KBM-7 (cell line): ENCODE measurements at regions not wholly inside any gene's neighbourhood (a gene's known extent, or its start where the extent isn't known, plus 50 kb on each side); places are given as distances from the start of the nearest gene placed in this dataset.
"Not testable (repeated sequence)": the region's sequence is repeated elsewhere in the genome, so short reads cannot be mapped to it uniquely, and the experiment has no call there.

ENCODE experiments used
- DNase-seq: peaks from one replicate; pipeline ENCODE4 v3.0.0-alpha.2; 2015
- in situ Hi-C: fragments of 300-500 bp; cut with MboI; formaldehyde crosslinking; loops from 2 replicates; pipeline ENCODE4 v1.14.3; 2020; ENCODE audit warnings: low sequenced_read_pairs, low pct_unique_long_range_greater_than_20kb, mixed read lengths

DNA sequence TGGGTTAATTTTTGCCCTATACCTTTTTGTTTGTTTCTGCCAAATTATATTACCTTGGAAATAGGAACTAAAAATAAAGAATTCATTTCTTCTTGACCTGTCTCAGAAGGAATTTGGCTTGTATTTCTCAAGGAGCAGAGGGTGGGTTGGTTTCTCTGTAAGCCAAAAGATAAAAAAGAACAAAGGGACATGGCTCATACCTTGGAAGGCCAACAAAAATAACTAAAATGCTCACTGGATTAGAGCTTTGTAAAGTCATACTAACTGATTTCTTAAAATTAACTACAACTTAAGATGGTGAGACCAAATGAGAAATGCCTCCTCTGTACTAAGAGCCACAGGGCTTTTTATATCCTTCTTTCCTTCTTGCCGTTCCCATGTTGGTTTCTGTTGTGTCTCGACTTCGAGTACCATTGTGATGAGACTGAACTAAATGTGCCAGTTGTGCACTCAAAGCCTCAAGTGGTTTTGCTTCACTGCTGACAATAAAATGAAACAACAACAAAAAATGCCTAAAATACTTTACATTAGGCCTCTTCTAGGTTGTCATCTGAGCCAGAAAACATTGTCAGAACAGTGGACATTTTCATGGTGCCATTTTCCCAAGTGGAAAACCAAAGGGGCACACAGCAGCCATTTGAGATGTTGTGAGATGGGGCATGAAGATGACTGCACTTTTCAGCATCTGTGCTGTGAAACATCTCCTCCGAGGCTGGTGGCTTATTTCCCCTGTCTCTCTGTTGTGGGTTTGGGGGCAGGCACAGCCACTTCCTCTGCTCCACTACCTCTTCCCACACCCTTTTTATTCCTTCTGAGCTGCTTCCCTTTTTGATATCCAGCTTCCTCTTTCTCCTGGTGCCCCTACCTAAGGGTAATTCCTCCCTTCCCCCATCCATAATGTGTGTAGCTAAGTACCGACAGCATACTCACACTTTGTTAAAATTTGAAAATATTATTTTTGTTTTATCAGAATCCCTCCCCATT lies 51.8 kb upstream of the AGR3 start:
- in situ Hi-C loops: no loop called here
- peak; percentile 98 for DNase-seq

DNA sequence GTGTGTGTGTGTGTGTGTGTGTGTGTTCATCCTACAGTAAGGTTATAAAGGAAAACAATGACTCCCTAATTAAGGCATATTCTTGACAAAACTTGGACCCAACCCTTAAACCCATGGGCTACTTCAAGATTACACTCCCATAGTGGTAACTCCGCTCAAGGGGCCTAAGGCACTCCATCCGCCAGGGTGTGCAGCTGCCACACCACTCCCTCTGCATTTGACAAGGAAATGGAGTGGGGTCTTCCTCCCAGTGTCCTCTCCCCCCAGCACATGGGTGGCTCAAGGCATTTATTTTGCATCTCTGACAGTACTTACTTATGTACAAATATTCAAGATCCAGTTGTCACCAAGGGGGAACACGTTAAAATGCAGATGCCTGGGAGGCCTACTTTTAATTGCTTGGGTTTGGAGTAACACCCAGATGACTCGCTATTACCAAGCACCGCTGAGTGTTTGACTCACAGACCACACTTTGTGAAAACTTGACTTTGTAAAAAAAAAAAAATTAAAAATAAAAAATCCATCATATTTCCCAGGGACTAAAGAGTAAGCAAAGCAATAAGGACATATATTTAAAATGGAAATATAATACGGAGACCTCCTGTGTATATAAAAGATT lies 53.0 kb upstream of the AGR3 start:
- DNase-seq: no peak
- in situ Hi-C loops: no loop called here

DNA sequence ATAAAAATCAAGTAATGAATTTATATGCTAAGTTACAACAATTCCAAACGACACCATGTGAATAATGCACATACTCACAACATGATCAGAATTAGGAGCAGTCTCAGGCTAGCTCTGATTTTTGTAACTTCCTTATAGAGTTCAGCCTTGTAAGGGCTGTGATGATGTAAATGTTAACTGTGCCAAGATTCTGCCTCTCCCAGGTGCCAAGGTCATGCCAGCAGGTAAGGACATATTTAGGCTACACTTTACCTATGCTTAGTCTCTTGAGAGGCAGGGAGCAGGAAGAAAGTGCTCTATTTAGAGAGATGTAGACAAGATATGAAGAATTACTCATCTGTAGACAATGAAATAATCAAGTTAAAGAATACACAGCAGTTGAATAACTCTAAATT lies 53.6 kb upstream of the AGR3 start:
- DNase-seq: no peak
- in situ Hi-C loops: no loop called here

DNA sequence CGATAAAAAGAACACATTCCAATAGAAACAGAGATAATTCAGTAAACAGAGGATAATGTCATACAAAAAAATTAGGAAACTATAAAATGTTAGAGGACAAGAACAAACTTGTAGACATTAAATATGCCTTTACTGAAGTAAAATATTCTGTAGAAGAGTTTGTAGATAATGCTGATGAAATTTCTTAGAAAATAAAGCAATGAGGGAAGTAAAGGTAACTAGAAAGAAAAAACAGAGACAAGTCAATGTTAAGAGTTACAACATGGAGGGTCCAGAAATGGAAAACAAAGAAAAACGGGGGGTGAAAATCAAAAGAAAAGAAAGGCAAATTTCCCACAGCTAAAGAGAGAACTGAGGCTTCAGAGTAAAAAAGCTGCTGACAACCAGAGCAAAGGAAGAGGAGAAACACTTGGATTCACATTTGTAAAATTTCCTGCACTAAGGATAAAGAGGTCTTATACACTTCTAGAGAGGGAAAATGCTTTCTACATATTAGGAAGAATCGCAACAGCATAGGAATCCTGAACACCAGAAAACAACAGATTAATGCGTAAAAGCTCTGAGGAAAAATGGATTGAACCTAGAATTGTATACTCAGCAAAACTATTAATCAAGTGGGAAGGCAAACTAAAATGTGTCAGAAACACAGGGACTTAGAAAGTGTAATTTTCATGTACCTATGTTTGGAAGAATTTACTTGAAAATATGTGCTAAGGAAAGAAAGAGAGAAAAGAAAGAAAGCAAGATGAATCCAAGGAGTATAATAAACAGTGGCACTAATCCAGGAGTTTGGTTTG lies 55.0 kb upstream of the AGR3 start:
- DNase-seq: no peak
- in situ Hi-C loops: no loop called here

DNA sequence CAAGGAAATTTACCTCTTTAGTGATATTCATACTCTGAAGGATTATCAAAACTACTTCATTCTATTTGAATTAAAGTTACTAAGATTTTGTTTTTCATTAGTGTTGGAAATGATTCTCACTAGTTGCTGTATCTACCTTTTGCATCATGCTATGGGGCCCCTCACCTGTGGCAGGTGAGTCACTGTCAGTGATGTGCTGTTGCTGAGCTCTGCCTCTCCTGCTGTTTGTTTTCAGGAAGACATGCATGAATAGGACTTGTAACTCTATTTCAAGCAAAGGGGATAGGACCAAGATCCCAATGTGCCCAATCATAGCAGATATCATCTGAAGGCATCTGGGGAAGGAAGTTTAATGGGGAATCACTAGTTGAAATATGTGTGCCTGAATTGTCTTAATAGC lies 57.4 kb upstream of the AGR3 start:
- in situ Hi-C loops: no loop called here
- no peak for DNase-seq

DNA sequence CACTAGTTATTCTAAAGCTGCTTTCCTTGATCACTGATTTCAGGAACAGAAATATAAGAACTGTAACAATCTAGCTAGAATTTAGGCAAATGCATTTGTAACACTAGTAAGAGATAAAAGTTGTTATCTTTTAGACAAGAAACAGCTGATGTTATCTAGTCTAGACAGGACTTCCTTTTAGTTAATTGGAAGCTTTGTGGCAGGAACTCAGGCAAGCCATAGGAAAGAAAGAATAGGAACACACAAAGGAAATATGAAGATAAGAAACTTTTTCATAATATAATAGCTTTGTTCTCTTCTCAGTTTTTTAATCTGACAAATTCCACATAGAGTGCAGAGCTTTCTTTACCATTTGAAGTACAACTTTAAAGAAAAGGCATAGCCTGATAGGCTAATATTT lies 59.0 kb upstream of the AGR3 start:
- in situ Hi-C loops: no loop called here
- DNase-seq: peak; percentile 83

DNA sequence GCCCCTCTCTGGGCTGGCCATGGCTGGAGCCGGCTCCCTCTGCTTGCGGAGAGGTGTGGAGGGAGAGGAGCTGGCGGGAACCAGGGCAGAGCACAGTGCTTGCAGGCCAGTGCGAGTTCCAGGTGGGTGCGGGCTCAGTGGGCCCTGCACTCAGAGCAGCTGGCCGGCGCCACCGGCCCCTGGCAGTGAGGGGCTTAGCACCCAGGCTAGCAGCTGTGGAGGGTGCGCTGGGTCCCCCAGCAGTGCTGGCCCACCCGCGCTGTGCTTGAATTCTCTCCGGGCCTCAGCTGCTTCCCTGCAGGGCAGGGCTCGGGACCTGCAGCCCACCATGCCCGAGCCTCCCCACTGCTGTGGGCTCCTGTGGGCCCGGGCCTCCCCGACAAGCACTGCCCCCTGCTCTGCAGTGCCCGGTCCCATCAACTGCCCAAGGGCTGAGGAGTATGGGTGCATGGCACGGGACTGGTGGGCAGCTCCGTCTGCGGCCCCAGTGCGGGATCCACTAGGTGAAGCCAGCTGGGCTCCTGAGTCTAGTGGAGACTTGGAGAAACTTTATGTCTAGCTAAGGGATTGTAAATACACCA lies 61.2 kb upstream of the AGR3 start:
- in situ Hi-C loops: no loop called here
- no peak for DNase-seq

DNA sequence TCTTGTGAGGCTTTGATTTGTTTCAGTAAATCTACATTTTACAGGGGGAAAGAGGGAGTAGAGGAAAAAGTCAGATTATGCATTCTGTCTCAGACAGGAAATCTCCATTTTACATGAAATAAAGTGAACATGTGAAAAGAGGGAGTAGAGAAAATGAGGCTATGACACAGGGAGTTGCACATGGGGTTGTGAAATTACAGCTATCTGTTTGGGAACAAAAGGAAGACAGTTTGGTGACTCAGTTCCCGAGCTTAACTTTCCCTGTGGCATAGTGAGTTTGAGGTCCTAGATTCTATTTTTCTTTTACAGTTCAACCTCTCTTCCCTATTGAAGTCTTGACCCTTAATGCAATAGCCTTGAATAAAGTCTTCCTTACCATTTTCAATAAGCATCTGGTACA lies 63.2 kb upstream of the AGR3 start:
- in situ Hi-C loops: no loop called here

DNA sequence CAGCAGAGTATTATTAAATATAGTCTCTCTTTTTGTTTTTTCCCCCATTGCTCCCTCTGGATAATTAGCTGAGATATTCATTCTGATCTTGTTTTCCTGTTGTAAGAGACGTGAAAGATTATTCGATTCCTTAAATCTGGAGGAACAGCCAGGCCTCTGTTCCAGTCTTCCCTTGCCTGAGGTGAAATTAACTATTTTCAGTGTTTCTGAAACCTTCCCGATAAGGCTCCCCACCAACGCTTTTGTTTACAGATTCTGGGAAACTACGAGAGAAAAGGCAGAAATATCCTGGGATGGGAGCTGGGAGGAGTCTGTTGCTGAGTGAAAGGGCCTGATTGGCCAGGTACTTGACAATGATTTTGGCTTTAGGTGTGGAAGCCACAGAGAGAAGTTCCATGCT lies 63.6 kb upstream of the AGR3 start:
- in situ Hi-C loops: no loop called here

More for the DNA sequence above, 63.2 kb upstream of the AGR3 start:
- DNase-seq: no peak

DNA sequence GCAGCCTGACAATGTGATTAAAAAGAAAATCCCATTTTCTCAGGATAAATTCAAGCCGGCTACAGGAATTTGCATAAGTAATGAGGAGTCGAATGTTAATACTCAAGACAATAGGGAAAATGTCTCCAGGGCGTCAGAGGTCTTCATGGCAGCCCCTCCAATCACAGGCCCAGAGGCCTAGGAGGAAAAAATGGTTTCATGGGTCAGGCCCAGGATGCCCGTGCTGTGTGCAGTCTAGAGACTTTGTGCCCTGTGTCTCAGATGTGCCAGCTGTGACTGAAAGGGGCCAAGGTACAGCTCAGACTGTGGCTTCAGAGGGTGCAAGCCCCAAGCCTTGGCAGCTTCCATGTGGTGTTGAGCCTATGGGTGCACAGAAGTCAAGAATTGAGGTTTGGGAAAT lies 66.3 kb upstream of the AGR3 start:
- in situ Hi-C loops, DNase-seq: not testable (repeated sequence)

More for the DNA sequence above, 63.6 kb upstream of the AGR3 start:
- DNase-seq: no peak

DNA sequence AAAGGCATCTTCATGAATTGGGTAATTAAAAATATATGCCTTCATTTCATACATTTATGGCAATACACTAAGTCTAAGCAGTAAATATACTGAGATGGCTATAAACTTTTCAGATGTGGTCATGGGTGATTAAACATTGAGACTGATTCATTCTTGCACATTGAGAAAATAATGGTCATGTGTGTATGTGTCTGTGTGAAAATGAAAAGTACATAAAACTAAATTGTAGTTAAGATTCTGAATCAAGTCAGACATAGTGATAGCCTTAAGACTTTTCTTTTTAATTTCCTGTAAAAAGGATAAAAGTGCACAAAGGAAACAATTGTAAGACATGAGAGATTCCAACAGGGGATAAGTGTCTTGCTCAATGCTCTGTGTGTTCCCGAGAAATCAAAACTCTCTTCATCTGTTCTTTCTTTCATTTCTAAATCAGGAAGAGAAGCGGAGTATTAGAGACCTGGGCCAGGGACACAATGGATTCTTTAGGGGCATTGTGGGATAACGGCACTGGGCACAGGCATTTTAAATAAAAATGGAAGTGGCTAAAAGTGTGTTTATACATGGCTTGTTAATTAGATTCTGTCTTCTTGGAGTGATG lies 69.8 kb upstream of the AGR3 start:
- DNase-seq: no peak
- in situ Hi-C loops: no loop called here

DNA sequence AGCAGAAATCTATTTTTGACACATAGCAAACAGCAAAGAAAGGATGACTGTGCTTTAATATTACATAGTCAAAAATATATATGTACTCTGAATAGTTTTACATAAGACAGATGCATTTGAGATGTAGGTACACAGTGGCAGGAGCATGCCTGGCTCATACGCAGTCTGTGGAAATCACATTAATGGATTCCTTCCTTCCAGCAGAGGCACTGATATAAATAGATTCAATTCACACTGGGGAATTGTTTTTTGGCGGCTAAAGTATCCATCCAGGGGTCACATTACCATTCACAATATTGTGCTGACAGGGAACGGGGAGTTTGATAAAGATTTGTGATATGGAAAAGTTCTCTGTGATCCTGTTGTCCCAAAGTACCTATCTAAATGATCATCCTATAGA lies 72.5 kb upstream of the AGR3 start:
- DNase-seq: no peak
- in situ Hi-C loops: no loop called here

DNA sequence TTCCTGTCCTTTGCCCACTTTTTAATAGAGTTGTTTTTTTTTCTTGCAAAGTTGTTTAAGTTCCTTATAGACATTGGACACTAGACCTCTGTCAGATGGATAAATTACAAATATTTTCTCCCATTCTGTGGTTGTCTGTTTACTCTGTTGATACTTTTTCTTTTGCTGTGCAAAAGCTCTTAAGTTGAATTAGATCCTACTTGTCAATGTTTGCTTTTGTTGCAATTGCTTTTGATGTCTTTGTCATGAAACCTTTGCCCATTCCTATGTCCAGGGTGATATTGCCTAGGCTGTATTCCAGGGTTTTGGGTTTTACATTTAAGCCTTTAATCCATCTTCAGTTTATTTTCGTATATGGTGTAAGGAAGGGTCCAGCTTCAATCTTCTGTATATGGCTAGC lies 76.9 kb upstream of the AGR3 start:
- in situ Hi-C loops: no loop called here
- DNase-seq: no peak

DNA sequence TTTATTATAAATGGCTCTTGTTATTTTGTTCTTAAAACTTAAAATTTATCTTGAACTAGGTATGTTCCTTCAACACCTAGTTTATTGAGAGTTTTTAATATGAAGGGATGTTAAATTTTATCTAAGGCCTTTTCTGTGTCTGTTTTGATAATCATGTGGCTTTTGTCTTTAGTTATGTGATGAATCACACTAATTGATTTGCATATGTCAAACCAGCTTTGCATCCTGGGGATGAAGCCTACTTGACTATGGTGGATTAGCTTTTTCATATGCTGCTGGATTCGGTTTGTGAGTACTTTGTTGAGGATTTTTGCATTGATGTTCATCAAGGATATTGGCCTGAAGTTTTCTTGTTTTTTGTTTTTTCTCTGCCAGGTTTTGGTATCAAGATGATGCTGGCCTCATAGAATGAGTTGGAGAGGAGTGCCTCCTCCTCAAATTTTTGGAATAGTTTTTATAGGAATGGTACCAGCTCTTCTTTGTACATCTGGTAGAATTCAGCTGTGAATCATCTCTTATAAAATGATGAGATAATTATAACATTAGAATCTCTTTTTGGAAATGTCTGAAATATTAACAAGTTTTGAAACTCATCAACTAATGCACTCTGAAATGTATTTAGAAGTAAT lies 78.7 kb upstream of the AGR3 start:
- in situ Hi-C loops: no loop called here
- no peak for DNase-seq

DNA sequence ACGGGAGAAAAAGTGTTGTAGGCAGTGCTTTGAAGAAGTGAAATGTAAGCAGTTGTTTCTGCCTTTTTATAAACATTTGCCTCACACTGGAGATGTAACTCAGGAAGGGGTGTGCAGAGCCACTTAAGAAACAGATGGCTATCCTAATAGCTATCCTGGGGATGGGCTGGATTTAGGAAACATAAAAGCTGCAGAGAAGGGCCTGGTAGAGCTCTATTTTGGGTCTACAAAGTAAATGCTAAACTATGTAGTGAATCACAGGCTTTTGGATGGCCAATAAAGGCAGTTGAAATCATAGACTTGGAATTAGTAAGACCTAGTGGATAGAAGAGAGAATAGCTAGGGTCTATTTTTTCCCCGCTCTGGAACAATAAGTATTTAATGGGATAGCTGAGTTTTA lies 79.9 kb upstream of the AGR3 start:
- in situ Hi-C loops: no loop called here
- DNase-seq: no peak

DNA sequence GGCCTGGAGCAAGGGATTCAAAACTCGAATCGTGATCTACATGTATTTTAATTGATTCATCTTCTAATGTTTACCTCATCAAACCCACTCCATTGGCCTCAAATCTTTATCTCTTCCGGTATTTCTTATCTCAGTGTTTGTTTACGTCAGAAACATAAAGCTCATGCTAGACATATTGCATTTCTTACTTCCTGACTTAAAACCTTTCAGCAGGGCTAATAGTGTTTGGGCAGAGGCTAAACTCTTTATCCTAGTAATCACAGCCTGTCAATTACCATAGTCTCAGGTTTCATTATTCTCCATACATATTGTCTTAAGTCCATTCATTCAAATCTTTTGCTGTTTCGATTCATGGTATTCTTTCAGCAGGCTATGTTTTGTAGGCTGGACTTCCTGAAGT lies 81.3 kb upstream of the AGR3 start:
- in situ Hi-C loops: no loop called here

DNA sequence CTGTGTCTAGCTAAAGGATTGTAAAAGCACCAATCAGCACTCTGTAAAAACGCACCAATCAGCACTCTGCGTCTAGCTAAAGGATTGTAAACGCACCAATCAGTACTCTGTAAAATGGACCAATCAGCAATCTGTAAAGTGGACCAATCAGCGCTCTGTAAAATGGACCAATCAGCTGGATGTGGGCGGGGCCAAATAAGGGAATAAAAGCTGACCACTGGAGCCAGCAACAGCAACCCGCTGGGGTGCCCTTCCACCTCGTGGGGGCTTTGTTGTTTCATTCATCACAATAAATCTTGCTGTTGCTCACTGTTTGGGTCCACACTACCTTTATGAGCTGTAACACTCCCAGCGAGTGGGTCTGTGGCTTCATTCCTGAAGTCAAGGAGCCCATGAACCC lies 83.9 kb upstream of the AGR3 start:
- in situ Hi-C loops, DNase-seq: not testable (repeated sequence)

More for the DNA sequence above, 81.3 kb upstream of the AGR3 start:
- no peak for DNase-seq

DNA sequence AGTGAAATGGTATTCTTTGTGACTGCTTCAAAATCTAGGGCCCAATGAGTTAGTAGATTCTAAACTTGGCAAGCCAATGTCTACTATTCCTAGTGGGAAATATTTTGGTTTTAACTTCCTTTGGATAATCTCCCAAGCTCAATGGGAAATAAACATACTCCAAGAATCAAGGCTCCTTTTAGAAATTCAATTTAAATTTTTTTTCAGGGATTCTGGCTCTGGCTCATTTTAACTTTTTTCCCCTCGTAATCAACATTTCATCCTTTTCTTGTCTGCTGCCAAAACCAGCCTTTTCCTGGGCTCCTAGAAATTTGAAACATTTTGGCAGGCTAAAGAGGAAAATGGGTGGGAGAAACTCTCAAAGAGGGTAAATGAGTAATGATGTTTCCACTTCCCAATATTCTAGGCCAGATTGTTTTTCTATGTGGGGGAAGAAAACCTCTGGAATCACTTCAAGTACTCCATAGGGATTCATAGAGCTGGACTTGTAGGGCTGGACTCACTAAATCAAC lies 85.6 kb upstream of the AGR3 start:
- in situ Hi-C loops: no loop called here
- no peak for DNase-seq
